ENCODE measurements at regions not wholly inside any gene's neighbourhood (a gene's known extent, or its start where the extent isn't known, plus 50 kb on each side); places are given as distances from the start of the nearest gene placed in this dataset.

DNA sequence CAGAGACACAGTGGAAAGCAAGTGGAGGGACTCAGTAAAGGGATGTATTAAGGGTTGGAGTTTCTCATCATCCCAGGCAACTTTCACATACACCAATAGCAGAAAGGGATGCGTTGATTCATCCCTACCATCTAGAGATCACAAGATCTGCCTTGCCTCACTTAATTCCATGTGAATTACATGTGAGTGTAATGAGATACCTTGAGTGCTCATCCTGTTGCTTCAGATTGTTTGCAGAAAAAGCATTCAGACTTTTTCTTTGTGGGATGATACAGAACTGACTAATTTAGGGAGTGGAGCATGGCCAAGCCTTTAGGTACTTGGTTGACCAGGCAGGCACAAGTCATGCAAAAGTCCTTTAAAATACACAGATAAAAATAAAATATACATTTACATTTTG, 124.8 kb upstream of the SLIT2 start:
- in situ Hi-C loops (cut with MboI; ENCODE audit: low sequenced_read_pairs), result no loop called here

GRCh38 chr4:20124317-20125026, 127.2 kb upstream of the SLIT2 start:
- in situ Hi-C loops (cut with MboI; ENCODE audit: low sequenced_read_pairs), result no loop called here

GRCh38 chr4:20122198-20122988, 129.3 kb upstream of the SLIT2 start:
- in situ Hi-C loops (cut with MboI; ENCODE audit: low sequenced_read_pairs), result no loop called here

DNA sequence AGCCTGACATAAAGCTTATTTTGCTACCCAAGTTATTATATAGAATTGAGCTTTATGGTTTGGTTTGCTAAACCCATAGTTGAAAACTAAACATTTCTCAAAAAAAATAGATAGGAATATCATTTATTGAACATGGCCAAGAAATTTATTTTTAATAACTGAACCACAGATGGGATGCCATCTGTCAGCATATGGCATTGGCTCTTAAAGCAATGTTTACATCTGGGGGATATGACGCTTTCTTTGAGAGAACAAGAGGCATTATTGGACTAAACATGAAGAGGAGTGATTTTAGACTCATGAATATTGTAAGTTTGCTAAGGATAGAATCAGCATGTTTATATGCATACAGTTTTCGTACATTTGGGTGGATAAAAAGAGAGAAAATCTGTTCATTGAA, 132.6 kb upstream of the SLIT2 start:
- in situ Hi-C loops (cut with MboI; ENCODE audit: low sequenced_read_pairs), result no loop called here

DNA sequence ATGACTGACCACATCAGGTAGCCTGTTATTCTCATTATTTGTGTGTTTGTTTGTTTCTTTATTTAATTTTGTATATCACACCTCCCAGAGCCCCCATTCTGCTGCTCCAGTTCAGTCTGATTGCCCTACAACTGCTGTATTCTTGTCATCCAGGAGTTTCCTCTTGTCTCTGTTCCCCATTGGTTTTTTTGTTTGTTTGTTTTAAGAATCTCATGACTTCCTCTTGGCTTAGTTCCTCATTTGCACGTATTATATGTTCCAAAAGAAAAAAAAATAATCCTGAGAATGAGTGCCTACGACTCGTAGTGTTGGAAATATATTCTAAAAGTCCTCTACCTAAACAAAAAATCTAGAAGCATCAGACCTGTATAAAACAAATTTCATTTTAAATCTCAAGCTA, 142.3 kb upstream of the SLIT2 start:
- in situ Hi-C loops (cut with MboI; ENCODE audit: low sequenced_read_pairs), result no loop called here

DNA sequence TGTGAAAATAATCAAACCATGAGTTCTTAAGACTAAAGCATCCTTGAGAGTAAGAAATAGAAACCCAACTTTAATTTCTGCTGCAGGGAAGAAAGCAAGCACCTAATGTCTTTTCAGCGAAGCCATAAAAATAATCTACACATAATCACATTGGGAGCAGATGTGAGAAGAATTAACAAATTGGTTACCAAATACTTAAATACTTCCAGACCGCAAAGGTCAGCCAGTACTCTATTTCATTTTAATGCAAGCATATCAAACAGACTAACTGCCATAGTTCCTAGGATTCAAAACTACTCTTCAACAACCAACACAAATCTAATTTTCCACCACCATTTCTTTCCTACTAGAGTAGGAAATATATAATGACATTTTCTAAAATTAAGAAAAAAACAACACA, 144.8 kb upstream of the SLIT2 start:
- in situ Hi-C loops (cut with MboI; ENCODE audit: low sequenced_read_pairs), result no loop called here

DNA sequence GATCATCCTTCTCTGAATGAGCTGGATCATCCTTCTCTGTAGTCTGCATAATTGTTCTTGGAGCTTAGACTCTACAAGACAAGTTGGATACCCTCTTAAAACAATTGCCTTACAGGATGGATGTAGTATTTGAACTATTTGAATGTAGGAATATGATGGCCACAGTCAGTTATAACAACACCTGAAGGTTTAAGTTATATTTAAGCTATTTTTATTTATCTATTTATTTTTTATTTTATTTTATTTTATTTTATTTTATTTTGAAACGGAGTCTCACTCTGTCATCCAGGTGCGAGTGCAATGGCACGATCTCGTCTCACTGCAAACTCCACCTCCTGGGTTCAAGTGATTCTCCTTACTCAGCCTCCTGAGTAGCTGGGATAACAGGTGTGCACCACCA, 149.9 kb upstream of the SLIT2 start:
- in situ Hi-C loops (cut with MboI; ENCODE audit: low sequenced_read_pairs), result no loop called here

DNA sequence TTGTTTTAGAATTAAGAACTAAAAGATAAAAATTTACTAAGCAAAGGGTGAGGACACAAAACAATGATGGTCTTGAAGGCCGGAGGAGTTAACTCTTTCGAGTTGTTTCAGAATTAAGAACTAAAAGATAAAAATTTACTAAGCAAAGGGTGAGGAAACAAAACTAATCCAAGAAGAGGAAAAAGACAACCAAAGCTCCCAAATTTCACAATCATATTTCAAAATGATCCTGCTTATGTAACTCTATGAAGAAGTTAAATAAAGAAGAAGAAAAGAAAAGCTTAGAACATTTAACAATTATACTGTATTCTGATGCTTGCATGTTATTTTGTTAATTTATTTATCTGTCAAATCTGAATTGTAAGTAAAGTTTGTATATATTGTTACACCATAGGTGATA, 154.8 kb upstream of the SLIT2 start:
- in situ Hi-C loops (cut with MboI; ENCODE audit: low sequenced_read_pairs), result loop anchor here (25.0 kb wide), 1 partner anchor 90 kb away; no protein-coding TSS in a partner anchor

GRCh38 chr4:20095805-20096541, 155.7 kb upstream of the SLIT2 start:
- in situ Hi-C loops (cut with MboI; ENCODE audit: low sequenced_read_pairs), result loop anchor here (25.0 kb wide), 1 partner anchor 91 kb away; no protein-coding TSS in a partner anchor

DNA sequence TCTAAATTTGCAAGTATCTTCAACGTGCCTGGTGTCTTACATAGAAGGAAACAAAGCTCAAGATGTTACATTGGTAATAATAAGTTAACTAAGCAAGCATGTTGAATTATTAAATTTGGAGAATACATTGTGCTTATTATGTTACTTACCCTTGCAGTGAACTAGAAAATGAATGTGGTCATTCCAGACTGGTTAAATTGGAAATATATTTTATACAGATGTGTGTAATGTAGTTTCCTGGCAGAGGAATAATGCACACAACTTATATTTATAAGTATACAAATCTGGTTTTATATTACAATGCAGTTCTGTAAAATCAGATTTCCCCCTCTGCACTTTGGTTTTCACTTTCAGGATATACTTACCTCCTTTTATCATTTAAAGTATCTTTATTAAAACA, 159.9 kb upstream of the SLIT2 start:
- in situ Hi-C loops (cut with MboI; ENCODE audit: low sequenced_read_pairs), result loop anchor here (25.0 kb wide), 1 partner anchor 96 kb away; no protein-coding TSS in a partner anchor

DNA sequence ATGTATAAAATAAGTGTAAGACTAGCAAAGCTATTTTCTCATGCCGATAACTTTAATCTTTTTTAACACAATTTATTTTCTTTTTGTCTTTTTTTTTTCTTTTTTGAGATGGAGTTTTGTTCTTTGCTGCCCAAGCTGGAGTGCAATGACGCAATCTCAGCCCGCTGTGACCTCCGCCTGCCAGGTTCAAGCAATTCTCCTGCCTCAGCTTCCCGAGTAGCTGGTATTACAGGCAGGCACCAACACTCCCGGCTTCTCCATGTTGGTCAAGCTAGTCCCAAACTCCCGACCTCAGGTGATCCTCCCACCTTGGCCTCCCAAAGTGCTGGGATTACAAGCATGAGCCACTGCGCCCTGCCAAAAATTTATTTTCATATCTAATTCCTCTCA, 164.2 kb upstream of the SLIT2 start:
- in situ Hi-C loops (cut with MboI; ENCODE audit: low sequenced_read_pairs), result loop anchor here (25.0 kb wide), 1 partner anchor 100 kb away; no protein-coding TSS in a partner anchor

- in situ Hi-C loops (cut with MboI; ENCODE audit: low sequenced_read_pairs), result loop anchor here (25.0 kb wide), 1 partner anchor 100 kb away; no protein-coding TSS in a partner anchor
Observed at GRCh38 chr4:20086799-20087521, 164.7 kb upstream of the SLIT2 start.

- in situ Hi-C loops (cut with MboI; ENCODE audit: low sequenced_read_pairs), result loop anchor here (25.0 kb wide), 1 partner anchor 101 kb away; no protein-coding TSS in a partner anchor
Observed at GRCh38 chr4:20086067-20086798, 165.5 kb upstream of the SLIT2 start.

DNA sequence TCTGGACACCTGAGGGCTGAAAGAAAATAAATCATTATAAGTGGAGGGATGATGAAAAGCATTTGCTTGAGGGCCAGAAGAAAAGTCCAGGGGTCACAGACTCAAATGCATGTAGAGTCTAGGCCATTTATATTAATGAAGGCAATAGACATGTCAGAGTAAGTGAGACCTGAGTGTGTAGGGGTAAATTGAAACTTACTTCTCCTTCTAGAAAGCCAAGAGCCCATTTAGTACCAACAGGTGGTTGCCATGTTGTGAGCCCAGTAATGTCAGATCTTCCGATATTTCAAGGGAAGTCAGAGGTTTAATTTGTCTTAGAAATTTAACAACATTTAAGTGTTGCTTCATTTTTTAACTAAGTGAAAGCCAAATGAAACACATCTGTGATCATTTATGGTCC, 166.1 kb upstream of the SLIT2 start:
- in situ Hi-C loops (cut with MboI; ENCODE audit: low sequenced_read_pairs), result loop anchor here (25.0 kb wide), 1 partner anchor 102 kb away; no protein-coding TSS in a partner anchor

- in situ Hi-C loops (cut with MboI; ENCODE audit: low sequenced_read_pairs), result loop anchor here (25.0 kb wide), 1 partner anchor 102 kb away; no protein-coding TSS in a partner anchor
Observed at GRCh38 chr4:20085156-20085555, 166.5 kb upstream of the SLIT2 start.

DNA sequence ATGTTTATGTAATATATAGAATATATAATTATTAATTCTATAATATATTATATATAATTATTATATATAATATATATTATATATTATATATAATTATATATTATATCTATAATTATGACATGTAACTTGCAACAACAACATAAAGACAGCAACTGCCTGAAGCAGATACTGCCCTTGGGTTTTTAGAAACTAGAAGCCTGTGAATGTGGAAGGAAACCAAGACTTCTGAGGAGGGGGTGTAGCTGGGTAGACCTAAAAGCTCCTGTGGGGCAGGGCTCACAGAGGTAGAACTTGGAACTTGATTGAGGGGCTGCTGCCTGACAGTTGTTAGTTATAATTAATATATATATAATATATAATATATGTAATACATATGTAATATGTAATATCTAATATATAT, 167.2 kb upstream of the SLIT2 start:
- in situ Hi-C loops (cut with MboI; ENCODE audit: low sequenced_read_pairs), result loop anchor here (25.0 kb wide), 1 partner anchor 103 kb away; no protein-coding TSS in a partner anchor

DNA sequence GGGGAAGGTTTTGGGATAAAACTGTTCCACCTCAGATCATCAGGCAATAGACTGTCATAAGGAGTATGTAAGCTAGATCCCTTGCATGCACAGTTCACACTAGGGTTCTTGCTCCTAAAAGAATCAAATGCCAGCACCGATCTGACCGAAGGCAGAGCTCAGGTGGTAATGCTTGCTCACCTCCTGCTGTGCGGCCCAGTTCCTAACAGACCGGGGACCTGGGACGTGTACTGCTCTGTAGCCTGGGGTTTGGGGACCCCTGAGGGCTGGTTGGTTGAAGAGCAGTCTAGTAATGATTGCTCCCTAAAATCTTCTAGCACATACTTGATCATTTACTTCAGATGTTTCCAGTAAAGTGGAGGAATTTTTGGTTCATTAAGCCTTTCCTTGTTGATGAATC, 173.1 kb upstream of the SLIT2 start:
- in situ Hi-C loops (cut with MboI; ENCODE audit: low sequenced_read_pairs), result loop anchor here (25.0 kb wide), 1 partner anchor 109 kb away; no protein-coding TSS in a partner anchor

DNA sequence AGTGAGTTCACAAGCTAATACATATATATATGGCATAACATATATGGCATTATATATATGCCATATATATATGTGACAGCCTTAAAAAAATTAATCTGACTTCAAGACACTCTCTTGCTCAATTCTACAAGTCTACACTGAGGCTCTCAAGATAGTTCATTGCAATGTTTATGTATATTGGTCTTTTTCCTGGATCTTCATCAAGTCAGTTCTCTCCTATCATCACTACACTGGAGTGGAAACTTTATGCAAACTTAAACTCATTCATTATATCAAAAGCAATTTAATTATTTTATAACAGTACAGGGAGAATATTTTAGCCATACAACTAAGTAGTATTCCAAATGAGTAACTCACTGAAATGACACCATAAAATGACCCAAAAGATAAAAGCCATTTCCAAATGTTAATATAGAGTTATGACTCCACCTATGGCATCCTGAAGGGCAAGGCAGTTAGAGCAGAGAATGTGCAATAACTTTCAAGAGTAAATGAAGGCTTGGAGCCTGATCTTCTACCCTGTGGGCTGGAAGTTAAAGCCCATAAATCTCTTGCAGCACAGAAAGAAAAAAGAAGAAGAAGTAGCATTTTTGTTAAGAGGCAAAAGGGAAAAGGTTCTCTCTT, 176.3 kb upstream of the SLIT2 start:
- in situ Hi-C loops (cut with MboI; ENCODE audit: low sequenced_read_pairs), result loop anchor here (25.0 kb wide), 1 partner anchor 112 kb away; no protein-coding TSS in a partner anchor

GRCh38 chr4:20074450-20074849, 177.3 kb upstream of the SLIT2 start:
- in situ Hi-C loops (cut with MboI; ENCODE audit: low sequenced_read_pairs), result no loop called here

All from HL-60/S4 (cell line).